ENCODE measurements at regions not wholly inside any gene's neighbourhood (a gene's known extent, or its start where the extent isn't known, plus 50 kb on each side); places are given as distances from the start of the nearest gene placed in this dataset.

DNA sequence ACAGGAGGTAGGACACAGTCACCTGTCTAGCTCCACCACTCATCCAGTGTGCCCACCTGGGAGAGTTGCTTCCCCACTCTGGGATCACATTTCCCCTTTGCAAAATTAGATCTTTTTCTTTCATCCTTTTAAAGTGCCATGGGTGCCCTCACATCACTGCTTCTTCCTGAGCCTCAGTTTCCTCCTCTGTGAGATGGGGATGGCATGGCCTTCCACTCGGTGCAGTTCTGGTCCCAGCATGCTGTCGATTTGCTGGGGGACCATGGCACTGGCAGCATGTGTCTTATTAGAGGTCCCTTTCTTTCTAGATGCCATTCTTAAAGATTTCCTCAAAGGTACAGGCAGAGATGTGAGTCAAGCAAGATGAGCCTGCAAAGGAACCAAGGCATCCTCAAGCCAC lies 158.3 kb upstream of the ZMIZ1 start:
- DNase-seq (ENCODE audit: extremely low read depth, low read depth): no peak
- TF ChIP-seq, protein P1, sequence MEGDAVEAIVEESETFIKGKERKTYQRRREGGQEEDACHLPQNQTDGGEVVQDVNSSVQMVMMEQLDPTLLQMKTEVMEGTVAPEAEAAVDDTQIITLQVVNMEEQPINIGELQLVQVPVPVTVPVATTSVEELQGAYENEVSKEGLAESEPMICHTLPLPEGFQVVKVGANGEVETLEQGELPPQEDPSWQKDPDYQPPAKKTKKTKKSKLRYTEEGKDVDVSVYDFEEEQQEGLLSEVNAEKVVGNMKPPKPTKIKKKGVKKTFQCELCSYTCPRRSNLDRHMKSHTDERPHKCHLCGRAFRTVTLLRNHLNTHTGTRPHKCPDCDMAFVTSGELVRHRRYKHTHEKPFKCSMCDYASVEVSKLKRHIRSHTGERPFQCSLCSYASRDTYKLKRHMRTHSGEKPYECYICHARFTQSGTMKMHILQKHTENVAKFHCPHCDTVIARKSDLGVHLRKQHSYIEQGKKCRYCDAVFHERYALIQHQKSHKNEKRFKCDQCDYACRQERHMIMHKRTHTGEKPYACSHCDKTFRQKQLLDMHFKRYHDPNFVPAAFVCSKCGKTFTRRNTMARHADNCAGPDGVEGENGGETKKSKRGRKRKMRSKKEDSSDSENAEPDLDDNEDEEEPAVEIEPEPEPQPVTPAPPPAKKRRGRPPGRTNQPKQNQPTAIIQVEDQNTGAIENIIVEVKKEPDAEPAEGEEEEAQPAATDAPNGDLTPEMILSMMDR (IDR thresholded peaks at IDR 0.05; ENCODE audit: low read depth, low read length, missing control alignments): no peak
- no peak overlapping the region for H3K4me3 ChIP-seq (replicated peaks; ENCODE audit: low read depth, low read length)

DNA sequence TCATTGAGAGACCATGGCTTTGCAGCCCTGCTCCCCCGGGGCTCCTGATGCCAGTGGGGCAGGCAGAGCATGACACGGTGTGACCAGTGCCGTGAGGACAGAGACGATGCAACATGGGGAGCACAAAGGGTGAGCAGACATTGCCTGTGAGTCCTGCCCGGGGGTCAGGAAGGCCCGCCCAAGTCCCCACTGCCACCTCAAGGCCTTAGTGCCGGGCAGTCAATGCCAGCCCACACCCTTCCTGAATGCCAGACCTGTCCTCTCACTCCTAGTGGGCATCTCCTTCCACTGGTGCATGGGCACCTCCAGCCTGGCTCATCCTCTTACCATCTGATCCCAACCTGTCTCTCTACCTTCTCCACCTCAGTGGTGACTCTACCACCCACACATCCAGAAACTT lies 157.9 kb upstream of the ZMIZ1 start:
- no peak for DNase-seq (ENCODE audit: extremely low read depth, low read depth)
- TF ChIP-seq, protein P1 (IDR thresholded peaks at IDR 0.05; ENCODE audit: low read depth, low read length, missing control alignments): no peak
- no peak overlapping the region for H3K4me3 ChIP-seq (replicated peaks; ENCODE audit: low read depth, low read length)

DNA sequence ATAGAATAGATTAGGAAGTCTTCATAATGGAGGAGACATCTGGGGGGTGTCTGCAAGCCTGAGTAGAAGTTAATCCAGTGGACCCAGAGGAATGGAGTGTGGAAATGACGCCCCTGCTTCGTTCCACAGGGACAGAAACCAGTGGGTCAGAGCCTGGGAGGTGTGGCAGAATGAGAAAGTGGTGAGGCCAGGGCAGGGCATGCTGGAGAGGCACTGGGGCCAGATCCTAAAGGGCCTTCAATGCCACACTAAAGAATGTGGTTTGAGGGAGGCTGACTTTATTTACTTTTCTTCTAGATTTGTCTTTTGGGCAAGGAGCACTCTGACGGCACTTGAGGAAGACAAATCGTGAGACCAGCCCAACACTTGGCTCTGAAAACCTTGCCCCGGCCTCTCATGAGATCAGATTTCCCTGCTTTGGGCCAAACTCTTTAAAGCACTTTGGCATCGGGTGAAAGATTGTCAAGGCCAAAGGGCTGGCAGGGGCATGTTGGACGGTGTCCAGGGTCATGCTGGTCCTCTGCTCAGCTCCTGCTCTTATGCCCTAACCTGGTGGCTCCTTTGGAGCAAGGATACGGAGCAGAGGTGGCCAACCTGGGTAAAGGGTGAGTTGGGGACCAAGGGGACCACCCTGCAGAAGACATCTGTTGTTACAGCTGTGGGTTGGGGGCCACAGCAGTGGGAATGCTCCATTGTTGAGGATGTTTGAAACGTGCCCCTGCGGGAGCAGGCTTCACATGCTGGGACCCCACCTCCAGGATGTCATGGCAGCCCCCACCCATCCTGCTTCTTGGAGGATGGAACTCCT lies 157.0 kb upstream of the ZMIZ1 start:
- no peak overlapping the region for H3K4me3 ChIP-seq (replicated peaks; ENCODE audit: low read depth, low read length)
- no peak for DNase-seq (ENCODE audit: extremely low read depth, low read depth)
- TF ChIP-seq, protein P1 (IDR thresholded peaks at IDR 0.05; ENCODE audit: low read depth, low read length, missing control alignments): no peak

DNA sequence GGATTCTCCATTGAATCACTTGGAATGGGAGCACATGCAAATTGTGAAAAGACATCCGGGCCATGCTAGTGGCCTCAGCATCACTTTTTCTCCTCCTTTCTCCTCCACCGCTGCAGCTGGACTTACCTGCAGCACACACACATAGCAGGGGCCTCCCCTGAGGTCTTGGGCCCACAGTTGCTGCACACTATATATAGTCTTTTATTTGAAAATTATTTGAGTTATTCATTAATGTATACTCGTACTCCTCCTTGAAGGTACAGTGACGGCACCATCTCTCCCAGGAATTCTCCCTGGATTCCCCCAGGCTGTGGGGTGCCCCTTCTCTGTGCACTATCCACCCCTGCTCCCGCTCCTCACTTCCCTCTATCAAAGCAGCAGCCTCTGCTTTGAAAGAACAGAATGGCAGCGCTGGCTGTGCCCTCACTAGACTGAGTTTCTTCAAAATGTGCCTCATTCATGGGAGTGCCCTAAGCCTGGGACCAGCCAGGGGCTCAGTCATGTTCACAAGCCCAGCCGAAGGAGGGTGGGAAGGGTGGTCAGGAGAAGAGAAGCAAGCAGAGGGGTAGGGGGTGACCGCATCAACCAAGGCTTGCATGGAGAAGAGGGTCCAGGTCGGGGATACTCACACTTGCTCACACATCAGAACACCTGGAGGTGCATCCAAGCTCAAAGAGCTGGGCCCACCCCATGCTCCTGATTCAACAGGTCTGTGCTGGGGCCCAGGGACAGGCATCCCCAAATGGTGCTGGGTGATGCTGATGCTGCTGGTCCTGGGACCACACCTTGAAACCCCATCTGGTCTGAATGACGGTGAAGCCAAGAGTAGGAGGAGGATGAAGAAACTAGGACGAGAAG lies 156.2 kb upstream of the ZMIZ1 start:
- no peak overlapping the region for H3K4me3 ChIP-seq (replicated peaks; ENCODE audit: low read depth, low read length)
- no peak for DNase-seq (ENCODE audit: extremely low read depth, low read depth)

DNA sequence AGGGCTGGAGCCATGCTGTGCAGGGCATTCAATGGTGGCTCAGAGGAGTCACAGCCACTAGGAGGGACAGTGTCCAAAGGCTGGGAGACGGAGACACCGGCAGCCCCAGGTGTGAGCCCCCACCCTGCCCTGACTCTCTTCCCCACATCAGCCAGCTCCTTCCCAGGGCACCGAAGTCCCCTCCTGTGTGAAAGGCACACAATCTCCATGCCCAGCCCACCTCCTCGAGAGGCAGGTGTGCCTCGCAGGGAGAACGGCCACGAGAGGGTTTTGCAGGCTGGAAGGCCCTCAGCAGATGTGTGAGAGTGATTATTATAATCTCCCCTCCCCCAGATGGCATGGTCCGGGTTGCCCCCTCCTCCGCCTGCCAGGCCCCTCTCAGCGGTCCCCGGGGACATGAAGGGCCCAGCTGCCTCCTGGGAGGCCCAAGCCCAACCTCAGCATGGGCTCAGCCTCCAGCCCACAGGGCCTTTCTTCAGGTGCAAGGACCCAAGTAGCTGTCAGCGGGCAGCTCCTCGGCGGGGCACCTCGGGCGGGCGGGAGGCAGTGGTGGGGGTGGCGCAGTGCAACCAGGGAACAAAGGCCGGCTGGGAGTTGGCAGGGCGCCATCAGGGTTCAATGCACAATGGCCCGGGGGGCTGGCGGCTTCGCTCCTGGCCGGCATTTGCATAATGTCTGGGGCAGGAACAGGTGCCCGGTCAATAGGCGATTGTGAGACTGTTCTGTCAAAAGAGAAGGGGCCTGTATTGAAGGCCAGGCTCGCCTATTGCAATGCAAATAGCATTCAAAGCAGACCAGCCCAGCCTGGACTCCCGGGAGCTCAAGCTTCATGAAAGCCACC lies 155.3 kb upstream of the ZMIZ1 start:
- DNase-seq (ENCODE audit: extremely low read depth, low read depth): no peak
- TF ChIP-seq, protein P1 (IDR thresholded peaks at IDR 0.05; ENCODE audit: low read depth, low read length, missing control alignments): no peak
- no peak overlapping the region for H3K4me3 ChIP-seq (replicated peaks; ENCODE audit: low read depth, low read length)

More for the DNA sequence above, 156.2 kb upstream of the ZMIZ1 start:
- TF ChIP-seq, protein P1 (IDR thresholded peaks at IDR 0.05; ENCODE audit: low read depth, low read length, missing control alignments): no peak

DNA sequence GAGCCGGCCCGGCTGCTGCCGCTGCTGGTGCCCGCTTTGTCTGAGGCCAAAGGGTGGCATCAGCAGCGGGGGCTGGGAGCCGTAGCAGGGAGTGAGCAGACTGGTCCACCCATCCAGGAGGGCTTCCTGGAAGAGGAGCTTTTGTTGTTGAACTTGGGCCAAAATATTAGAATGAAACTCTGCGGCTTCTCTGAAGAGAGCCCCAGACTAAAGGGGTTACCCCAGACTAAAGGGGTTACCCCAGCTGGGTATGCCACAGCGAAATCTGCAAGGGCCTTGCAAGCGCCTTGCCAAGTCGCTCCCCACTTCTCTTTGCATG lies 154.7 kb upstream of the ZMIZ1 start:
- TF ChIP-seq, protein P1 (IDR thresholded peaks at IDR 0.05; ENCODE audit: low read depth, low read length, missing control alignments): no peak
- no peak for DNase-seq (ENCODE audit: extremely low read depth, low read depth)
- H3K4me3 ChIP-seq (replicated peaks; ENCODE audit: low read depth, low read length): no peak overlapping the region
